GM21360 (cell line): ENCODE measurements at regions not wholly inside any gene's neighbourhood (a gene's known extent, or its start where the extent isn't known, plus 50 kb on each side); places are given as distances from the start of the nearest gene placed in this dataset.
"Not testable (repeated sequence)": the region's sequence is repeated elsewhere in the genome, so short reads cannot be mapped to it uniquely, and the experiment has no call there.

Experiments used
- ATAC-seq: cut with Tn5 transposase; IDR thresholded peaks from one replicate; pipeline ENCODE4 v1.9.1; 2021; ENCODE audit warnings: mild to moderate bottlenecking, moderate library complexity; ENCODE audit not compliant: unreplicated experiment

DNA sequence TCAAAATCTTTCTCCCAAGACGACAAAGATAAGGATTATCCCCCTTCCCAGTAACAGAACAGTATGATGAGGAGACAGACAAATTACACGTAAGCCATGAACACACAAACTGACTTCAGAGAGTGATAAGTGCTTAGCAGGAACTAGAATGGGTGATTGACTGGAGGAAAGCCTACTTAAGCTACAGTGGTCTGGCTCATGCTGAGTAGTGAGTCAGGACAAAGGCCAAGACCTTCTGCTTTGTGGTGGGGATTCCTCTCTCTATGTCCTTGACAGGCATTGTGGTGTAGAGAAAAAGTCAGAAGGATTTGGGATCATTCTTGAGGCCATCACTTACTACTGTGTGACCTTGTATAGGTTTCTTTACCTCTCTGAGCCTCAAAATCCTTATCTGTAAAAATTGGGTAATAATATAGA lies 381.9 kb upstream of the CCL2 start:
- no peak for ATAC-seq

DNA sequence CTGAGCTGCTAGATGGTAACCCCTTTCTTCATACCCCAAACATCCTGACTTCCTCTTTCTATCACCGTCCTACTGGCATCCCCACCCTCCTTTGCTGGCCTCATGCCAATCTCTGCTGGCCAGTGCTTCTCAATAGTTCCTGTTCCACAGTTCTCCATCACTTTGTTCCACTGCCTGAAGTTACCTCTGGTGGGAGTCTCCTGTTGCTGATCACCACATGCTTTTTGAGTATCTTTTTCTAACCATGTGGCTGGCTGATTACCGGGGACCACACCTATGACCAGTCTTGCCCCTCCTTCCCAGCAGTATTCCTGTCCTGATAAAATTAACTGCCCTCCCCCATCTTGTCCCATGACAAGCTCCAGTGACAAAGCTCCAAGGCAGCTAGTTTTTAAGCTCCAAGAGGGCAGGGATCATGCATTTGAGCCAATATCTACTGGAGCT lies 380.4 kb upstream of the CCL2 start:
- ATAC-seq = no peak

DNA sequence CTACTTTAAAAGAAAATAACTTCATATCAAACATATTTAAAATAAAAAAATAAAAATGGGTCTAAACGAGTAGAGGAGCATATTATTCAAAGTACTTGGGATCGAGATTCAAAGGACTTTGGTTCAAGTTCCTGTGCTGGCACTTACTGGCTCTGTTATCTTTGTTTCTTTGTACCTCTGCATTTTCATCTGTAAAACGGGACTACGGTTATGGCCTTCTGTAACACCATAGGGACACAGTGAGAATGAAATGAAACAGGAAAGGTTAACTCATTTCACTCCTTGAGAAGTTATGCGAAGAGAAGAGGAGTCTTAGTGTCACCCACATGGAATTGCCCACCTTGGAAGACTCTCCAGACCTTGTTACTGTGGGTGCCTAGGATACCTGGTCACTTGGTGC lies 379.1 kb upstream of the CCL2 start:
- ATAC-seq = no peak

DNA sequence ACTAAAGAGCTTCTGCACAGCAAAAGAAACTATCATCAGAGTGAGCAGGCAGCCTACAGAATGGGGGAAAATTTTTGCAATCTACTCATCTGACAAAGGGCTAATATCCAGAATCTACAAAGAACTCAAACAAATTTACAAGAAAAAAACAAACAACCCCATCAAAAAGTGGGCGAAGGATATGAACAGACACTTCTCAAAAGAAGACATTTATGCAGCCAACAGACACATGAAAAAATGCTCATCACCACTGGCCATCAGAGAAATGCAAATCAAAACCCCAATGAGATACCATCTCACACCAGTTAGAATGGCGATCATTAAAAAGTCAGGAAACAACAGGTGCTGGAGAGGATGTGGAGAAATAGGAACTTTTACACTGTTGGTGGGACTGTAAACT lies 372.8 kb upstream of the CCL2 start:
- ATAC-seq = not testable (repeated sequence)

DNA sequence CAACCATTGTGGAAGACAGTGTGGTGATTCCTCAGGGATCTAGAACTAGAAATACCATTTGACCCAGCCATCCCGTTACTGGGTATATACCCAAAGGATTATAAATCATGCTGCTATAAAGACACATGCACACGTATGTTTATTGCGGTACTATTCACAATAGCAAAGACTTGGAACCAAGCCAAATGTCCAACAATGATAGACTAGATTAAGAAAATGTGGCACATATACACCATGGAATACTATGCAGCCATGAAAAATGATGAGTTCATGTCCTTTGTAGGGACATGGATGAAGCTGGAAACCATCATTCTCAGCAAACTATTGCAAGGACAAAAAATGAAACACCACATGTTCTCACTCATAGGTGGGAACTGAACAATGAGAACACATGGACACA lies 372.4 kb upstream of the CCL2 start:
- not testable (repeated sequence) for ATAC-seq

DNA sequence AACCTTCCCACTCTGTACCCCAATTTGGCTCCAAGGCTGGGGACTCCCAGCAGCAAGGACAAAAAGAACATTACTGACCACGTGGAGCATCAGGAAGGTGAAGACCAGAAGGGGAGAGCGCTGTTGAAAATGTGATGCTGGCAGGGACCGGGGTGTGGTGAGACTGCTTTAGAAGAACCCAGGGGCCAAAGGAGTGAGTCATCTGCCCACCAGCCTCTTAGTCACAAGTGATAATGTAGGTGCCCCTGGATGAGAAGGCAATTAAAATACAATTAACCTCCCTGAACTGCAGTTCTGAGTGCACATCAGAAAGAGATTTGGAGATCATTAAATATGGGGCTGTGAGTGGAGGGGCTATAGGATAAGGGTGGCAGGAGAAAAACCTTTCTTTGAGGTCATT lies 366.6 kb upstream of the CCL2 start:
- ATAC-seq = no peak

DNA sequence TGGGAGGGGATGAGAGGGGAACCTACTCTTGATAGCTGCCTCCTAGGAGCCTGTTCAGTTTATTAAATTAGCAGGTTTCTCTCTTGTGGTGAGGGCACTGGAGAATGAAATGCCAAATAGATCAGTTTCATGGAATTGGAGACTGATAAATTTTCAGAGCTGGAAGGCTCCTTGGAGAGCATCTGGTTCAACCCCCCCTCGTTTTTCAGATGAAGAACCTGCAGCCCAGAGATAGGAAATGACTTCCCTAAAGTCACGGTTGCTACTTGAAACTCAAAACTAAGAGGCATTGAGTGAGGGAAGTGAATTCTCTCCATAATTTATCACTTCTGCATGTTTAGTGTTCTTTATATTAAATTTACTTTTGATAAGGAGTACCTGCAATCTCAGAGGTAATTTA lies 366.0 kb upstream of the CCL2 start:
- no peak for ATAC-seq

DNA sequence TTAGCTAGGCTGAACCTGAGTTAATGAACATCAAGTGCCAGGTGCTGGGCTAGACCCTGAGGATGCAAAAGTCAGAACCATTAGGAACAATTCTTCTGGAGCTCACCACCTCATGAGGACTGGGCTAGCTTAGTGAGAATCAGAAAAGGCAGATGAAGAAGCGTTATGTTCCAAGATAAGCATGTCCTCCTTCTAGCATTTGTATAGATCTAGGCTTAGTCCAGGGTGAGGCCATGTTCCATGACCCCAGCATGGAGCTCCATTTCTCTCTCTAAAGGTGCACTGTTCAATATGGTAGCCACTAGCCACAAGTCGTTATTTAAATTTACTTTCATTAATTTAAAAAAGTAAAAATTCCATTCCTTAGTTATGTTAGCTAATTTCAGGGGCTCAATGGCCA lies 365.3 kb upstream of the CCL2 start:
- no peak for ATAC-seq

DNA sequence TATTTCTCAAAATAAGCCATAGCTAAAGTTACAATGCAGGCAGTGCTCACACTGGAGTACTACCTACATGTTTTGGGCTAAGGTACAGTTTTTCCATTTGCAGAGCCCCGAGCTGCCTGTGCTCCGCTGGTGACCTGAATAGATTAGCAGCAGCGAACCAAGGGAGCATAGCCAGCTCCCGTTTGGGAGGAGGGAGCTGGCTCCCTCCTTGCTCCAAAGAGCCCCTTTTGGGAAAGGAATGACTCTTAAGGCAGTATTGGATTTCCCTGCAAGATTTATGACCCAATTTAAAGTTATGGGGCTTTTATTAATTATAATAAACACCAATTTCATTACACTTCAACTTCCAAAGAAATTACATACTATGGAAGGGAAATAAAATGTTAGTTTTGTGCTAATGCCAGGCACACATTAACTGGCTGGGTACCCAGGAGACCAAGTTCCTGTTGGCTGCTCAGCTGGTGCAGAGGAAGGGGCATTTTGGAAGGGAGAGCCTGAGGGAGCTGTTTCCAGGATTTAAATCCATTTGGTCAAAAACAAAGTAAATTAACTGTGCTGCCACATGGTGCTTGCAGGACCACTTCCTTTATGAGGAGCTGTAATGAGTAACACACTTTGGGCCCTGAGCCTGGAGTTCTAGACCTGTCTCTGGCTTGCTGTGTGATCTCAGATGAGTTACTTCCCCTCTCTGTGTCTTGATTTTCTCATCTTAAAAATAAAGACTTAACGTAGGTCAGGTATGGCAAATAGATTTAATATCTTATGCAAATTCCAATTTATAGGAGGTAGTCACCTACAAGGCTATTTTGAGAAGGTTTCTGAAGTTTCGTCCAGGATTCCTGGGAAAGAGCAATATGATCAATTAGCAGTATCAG lies 362.1 kb upstream of the CCL2 start:
- ATAC-seq = no peak

DNA sequence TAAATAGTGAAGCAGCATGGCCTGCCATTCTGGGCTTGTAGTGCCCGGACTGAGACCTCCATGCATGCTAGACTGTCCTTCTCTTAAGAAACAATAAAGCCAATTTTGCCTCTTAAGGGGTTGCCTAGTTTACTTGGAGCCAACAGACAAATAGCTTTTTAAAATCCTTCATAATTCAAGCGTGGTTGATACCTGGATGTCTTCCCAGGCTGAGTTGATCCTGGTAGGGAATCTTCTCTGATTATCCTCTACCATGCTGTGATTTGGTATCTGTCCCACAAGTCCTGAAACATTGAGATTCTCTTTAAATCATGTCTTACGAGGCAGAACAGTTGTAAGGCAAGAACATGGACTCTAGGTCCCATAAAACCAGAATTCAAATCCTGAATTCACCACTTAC lies 359.6 kb upstream of the CCL2 start:
- no peak for ATAC-seq

DNA sequence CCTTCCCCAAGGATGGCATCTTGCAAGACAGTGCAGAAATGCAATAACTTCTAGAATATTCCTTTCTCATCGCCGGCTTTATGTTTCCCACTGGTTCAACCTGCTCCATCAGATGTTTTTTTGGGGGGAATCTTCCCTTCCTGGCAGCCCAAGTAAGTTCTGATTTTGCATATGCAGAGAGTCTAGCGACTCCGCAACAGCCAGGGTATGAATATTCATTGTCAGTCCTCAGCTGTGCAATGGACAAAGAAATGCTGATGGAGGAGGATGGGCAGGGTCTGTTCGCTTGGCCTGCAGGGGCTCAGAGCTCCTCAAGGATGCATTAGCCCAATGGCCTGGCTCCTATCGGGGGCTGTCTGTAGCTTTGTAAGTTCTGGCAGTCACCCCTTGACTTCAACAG lies 358.8 kb upstream of the CCL2 start:
- no peak for ATAC-seq

DNA sequence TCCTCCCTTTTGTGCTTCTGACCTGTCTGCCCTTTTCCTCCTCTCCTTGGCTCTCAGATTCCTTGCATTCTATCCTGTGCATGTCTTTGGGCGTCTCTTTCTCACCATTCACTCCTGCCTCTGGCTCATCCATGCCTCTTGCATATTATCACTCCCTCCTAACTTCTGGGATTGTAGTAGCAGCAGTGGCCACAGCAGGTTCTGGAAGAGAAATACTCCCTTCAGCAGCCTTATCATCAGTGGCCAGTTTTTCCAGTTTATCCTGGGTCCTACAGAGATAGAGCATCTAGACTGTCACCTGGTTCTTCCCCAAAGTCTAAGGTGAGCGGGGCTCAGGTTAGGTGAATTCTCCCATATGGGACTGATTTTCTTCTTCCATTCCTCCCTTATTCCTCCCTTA lies 354.0 kb upstream of the CCL2 start:
- no peak for ATAC-seq

DNA sequence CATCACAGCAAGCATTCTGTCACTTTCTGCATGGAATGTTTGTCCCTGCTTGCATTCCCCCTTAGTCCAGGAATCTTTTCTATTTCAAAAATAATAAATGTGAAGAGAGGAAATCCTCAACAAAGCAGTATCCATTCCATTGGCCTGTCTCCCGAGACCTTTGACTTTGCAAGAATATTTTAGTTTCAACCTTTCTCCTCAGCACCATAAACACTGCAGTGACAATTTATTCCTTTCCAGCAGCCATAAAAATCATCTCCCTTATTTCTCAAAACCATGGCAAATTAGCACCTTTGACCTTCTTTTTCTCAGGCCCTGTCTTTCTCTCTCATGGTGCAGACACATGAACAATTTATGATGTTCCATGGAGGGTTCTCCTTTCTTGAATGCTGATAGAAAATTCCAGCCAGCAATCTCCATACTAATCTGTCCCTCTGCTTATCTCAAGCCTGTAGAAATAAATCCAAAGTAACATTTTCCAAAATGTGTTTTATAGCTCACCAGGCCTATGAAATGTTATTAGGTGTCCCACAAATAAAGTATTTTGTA lies 352.1 kb upstream of the CCL2 start:
- ATAC-seq = no peak

DNA sequence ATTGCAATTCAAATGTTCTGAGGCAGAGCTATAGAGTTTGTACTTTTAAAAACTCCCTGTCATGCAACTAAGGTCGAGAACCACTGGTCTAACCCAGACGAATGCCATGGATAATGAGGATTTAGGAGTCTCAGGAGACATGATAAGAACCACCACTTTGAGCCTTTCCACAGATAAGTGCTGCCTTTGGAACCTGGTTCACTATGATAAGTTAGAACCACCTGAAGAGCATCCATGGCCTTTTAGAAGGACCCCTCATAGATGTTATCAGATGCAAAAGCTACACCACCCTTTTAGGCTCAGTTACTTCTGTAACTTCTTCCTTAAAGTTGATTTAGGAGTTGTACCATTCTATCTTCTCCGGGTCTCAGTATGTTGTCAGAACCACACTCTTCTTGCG lies 350.6 kb upstream of the CCL2 start:
- ATAC-seq = no peak

DNA sequence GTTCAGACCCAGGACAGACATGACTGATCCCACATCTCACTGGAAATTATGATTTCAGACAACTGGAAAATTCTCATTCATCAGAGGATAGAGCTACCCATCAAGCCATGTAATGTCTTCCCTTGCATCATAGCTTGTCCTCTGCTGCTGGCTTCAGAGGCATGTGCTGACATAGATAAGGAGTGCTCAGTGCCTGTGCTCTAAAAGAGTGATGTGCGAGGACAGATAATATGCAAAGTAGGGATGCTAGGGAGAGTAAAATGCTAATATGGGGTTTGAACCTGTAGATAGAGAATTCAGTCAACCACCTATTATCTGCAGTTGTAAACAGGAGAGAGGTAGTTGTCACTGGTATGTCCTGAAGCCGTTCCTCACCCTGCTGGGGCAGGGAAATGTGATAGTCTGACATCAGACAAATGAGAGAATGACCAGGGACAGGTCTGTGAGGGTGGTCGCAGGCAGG lies 349.7 kb upstream of the CCL2 start:
- no peak for ATAC-seq

DNA sequence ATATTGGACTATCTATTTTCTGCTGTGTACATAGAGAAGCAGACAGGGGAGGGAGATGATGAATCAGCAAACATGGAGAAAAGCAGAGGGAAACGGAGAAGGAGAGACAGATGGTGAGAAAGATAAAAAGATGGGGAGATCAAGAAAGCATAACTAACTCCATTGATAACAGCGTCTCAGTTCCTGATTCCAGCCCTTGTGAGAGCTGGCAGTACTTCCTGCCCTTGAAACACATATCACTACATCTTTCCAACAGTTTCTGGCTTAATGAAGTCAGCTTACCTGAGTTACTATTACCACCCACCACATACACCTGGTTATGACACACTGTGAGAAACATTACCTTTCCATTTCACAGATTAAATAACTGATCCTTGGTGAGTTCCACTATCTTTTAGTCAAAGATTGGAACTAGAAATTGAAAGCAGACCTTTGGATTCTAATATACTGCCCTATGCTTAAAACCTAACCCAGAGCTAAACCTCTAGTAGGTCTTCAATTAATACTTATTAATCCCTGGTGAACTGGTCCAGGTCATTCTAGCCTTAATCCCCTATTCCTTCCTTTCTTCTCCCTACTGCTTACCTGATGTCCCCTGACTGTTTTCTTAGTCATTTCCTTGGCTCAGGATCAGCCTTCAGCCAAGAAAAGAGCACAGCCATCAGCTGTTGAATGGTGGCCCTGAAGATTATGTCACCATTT lies 346.6 kb upstream of the CCL2 start:
- no peak for ATAC-seq

DNA sequence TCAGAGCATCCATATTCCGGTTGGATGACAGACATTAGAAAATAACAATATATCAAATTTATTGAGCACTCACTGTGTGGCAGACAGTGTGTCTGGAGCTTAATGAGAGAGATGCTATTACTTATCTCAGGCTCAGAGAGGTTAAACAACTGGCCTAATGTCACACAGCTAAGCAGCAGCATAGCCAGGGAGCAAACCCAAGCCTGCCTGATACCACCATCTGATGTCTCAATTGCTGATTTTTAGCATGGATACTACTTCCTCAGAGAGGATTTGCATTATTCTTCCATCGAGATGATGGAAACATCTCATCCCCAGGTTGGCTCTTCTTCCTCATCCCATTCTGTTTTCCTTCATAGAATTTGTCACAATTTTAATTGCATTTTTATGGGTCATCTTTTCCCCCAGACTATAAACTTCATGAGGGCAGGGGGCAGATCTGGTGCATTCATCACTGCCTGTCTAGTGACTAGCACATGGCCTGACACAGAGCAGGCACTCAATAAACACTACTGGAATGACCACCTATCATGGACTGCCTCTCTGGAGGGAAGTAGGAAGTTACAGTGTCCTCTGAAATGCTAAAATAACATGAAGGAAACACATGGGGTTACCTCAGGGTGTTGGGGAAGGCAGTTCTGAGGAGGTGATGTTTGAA lies 344.8 kb upstream of the CCL2 start:
- ATAC-seq = no peak

DNA sequence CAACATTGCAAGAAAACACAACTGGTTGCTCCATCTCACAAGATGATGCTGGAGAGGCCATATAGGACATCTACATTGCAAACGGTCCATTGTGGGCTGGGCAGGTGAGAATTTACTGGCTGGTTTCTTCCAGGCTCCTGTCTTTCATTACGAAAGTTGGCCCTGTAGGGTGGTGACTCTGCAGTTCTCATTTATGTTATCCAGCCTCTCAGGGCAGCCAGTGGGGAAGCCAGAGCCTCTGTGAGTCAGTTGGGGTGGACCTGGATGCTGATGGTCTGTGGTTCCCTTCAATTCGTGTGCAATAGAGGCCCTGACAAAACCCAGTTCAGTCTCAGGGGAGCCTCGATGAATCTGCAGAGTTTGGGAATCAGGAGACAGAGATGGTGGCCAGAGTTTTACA lies 341.0 kb upstream of the CCL2 start:
- ATAC-seq = no peak

DNA sequence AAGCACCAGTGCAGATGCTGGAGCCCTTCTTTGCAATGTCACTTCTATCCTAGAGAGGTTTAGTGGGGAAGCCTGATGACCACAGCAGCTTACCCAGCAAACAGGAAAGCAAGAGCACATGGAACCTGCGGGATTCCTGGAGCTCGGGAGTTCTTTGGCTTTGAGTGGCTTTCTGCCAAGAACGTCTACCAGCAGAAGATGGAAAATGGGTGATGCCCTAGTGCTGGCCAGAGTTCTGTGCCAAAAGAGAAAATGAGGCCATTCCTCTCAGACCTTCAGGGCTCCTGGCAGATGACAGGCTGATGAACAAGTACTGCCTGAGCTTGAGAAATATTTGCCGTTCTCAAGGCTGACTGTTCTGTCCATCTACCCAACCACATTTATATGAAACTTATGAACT lies 332.1 kb upstream of the CCL2 start:
- ATAC-seq = no peak

DNA sequence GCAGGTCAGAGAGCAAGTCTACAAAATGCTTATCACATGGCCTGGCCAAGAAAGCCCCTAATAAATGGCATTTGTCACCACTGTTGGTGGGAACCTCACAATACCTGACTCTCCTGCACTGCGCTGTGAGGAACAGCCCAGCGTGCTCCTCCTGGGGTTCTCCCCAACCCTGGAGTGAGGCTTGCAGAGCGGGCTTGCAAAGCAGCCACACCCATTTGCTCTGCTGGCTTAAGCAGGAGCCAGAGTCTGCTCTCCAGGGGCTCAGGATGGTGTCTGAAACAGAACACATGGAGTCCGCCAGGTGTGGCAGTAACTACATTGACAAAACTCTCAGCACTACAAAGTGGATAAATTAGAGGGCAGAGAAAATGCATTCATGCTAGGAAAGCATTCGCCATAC lies 331.0 kb upstream of the CCL2 start:
- no peak for ATAC-seq

DNA sequence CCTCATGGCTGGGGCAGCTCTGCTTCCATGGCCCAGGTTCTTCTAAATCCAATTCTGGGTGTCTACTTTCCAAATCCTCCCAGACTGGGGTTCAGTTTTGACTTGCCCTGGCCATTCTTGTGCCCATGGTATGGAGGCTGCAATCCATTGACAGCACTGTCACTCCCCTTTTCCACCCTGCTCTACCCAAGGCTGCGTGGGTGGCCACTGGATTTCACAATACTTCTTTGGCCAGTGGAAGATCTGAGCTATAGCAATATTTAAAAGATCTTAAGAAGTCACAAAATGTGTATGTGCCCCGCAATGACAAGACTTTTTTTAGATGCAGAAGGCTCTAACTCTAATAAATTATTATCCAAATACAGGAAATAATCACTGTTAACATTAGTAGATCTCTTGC lies 329.4 kb upstream of the CCL2 start:
- ATAC-seq = no peak

DNA sequence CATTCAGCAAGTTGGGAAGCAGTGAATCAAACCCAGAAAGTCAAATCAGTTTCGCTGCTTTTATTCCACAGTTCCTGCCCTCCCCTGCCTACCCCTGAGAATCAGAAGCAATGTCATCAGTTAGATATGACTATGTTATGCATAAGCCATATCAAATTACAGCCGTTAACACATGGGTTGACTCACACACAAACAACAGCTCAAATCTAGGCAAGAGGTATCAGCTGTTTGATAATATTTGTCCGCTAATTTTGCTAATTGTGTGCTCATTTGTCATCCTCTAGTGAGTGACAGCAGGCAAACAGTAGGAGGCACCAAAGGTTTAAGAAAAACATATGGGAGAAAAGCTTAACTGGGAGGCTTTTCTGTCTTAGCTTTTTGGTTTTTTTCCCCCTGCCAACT lies 327.4 kb upstream of the CCL2 start:
- ATAC-seq = no peak
